ENCODE measurements at regions not wholly inside any gene's neighbourhood (a gene's known extent, or its start where the extent isn't known, plus 50 kb on each side); places are given as distances from the start of the nearest gene placed in this dataset.

DNA sequence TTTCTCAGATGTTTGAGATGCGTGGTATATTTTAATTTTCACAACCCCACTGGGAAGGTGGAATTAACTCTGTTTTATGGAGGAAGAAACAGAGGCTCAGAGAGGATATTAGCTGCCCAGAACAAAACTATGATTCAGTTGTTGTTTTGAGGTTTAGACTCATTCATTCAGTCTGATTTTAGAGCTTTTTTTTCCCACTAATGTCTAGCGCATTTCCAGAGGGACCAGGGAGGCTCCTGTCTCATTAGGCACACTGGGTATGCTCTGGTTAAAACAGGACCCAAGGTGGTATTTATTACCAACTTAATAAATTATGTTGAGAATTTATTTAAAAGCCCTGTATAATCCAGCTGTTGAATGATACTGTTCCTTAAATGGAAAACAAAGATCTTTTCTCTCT, 272.0 kb upstream of the RGMA start:
- BruUV-seq (replicated peaks), result no TSS peak
- no peak overlapping the region for H3K9ac ChIP-seq (ENCODE audit: low read depth, low read length)
- H3K27me3 ChIP-seq (ENCODE audit: control insufficient read depth, insufficient read depth, low read length), result no peaks in the 10 kb centered on the region
- WGBS, 2 experiments (ENCODE audit: extremely low coverage in 2 of 2, insufficient read length in 1 of 2), result no CpG with 5 or more reads among the region's 2 CpGs
- intact Hi-C loops (cut with micrococcal nuclease) (no loop called here), in situ Hi-C loops (cut with MboI; ENCODE audit: low sequenced_read_pairs) (no loop called here), dilution Hi-C loops (cut with HindIII; ENCODE audit: low sequenced_read_pairs, unreplicated experiment) (no loop called here)
- H3K18ac ChIP-seq (ENCODE audit: low read depth, low read length), result no peak overlapping the region
- H4K8ac ChIP-seq (ENCODE audit: low read depth in 2 of 2, low read length in 2 of 2), result no peak overlapping the region
- H2BK20ac ChIP-seq (ENCODE audit: low read depth, low read length), result no peak overlapping the region
- H3K23ac ChIP-seq (ENCODE audit: low read depth, low read length), result no peak overlapping the region
- H2AFZ ChIP-seq (replicated peaks; ENCODE audit: low read length, poor library complexity), result no peak overlapping the region
- no peak overlapping the region for H3K14ac ChIP-seq (replicated peaks; ENCODE audit: low read depth, low read length)
- H2BK5ac ChIP-seq (ENCODE audit: low read depth, low read length, poor library complexity, severe bottlenecking), result no peak overlapping the region
- H2BK15ac ChIP-seq (ENCODE audit: low read depth, low read length), result no peak overlapping the region
- no peak overlapping the region for H4K91ac ChIP-seq (ENCODE audit: insufficient read depth, low read depth, low read length)
- H2BK120ac ChIP-seq (ENCODE audit: low read depth, low read length), result no peak overlapping the region
- H3K4me2 ChIP-seq (ENCODE audit: low read depth, low read length), result no peak overlapping the region
- ChIA-PET CTCF (no interaction called here), POLR2A (ENCODE audit: unreplicated experiment) (no interaction called here)
- H3K9me1 ChIP-seq (ENCODE audit: insufficient read depth, low read length), result no peaks in the 10 kb centered on the region
- ATAC-seq (ENCODE audit: low read depth), result no peak
- no peak overlapping the region for H3K4me3 ChIP-seq (ENCODE audit: insufficient read depth, low read depth, low read length)
- no peak overlapping the region for H2AK5ac ChIP-seq (ENCODE audit: low read depth, low read length)
- no peak overlapping the region for H3K27ac ChIP-seq (ENCODE audit: insufficient read depth, low read length)
- no peak for DNase-seq
- no peak overlapping the region for H2AK9ac ChIP-seq (replicated peaks; ENCODE audit: low read depth, low read length, poor library complexity)
- no peaks in the 10 kb centered on the region for H3K36me3 ChIP-seq (ENCODE audit: control insufficient read depth, insufficient read depth, low read length)
- no peaks in the 10 kb centered on the region for H3K79me1 ChIP-seq (ENCODE audit: low read depth in 1 of 2, low read length in 2 of 2)
- no peak overlapping the region for H4K5ac ChIP-seq (ENCODE audit: low read depth, low read length)
- no peak overlapping the region for H3K4ac ChIP-seq (ENCODE audit: low read depth, low read length)
- no peak overlapping the region for H3K56ac ChIP-seq (ENCODE audit: extremely low read depth, insufficient read depth, low read length)
- TF ChIP-seq POLR2A (IDR thresholded peaks at IDR 0.05; ENCODE audit: low read depth, low read length), result no peak
- no peaks in the 10 kb centered on the region for H4K20me1 ChIP-seq (ENCODE audit: insufficient read depth, low read length)
- peaks cover 46% of the 10 kb centered on the region for H3K9me3 ChIP-seq (ENCODE audit: control insufficient read depth, insufficient read depth, low read length)
- no peaks in the 10 kb centered on the region for H3K4me1 ChIP-seq (ENCODE audit: control insufficient read depth, insufficient read depth, low read length)
